HEK293 (cell line): ENCODE measurements at regions not wholly inside any gene's neighbourhood (a gene's known extent, or its start where the extent isn't known, plus 50 kb on each side); places are given as distances from the start of the nearest gene placed in this dataset.

Source experiments
- MEIS1 ChIP-seq: sonication (generic); formaldehyde crosslinking; IDR thresholded peaks from 2 replicates; pipeline ENCODE4 v1.8.1; 2022; ENCODE audit warnings: missing genetic modification reagents, mild to moderate bottlenecking, borderline replicate concordance
- ZIC2 ChIP-seq: fragments of 450-650 bp; formaldehyde crosslinking; IDR thresholded peaks from 2 replicates; pipeline ENCODE4 v1.5.1; 2016; ENCODE audit warnings: missing biosample characterization, missing genetic modification characterization
- ZNF174 ChIP-seq: fragments of 450-650 bp; formaldehyde crosslinking; IDR thresholded peaks from 2 replicates; pipeline ENCODE4 v1.5.0; 2017; ENCODE audit warnings: missing biosample characterization, mild to moderate bottlenecking, missing genetic modification characterization
- ZNF19 ChIP-seq: fragments of 450-650 bp; formaldehyde crosslinking; IDR thresholded peaks from 2 replicates; pipeline ENCODE4; 2016; ENCODE audit warnings: missing biosample characterization, missing genetic modification characterization, low read depth

GRCh38 chrX:118228041-118228440 is 111.4 kb upstream of the KLHL13 start:
- TF ChIP-seq ZIC2 (tag by site-specific recombination) (no peak), ZNF19 (tag by site-specific recombination) (no peak), MEIS1 (CRISPR knock-in tag) (no peak), ZNF174 (no peak)
